KBM-7 (cell line): ENCODE measurements at regions not wholly inside any gene's neighbourhood (a gene's known extent, or its start where the extent isn't known, plus 50 kb on each side); places are given as distances from the start of the nearest gene placed in this dataset.

Experiments
- DNase-seq: peaks from one replicate; pipeline ENCODE4 v3.0.0-alpha.2; 2015
- in situ Hi-C: fragments of 300-500 bp; cut with MboI; formaldehyde crosslinking; loops from 2 replicates; pipeline ENCODE4 v1.14.3; 2020; ENCODE audit warnings: low sequenced_read_pairs, low pct_unique_long_range_greater_than_20kb, mixed read lengths

DNA sequence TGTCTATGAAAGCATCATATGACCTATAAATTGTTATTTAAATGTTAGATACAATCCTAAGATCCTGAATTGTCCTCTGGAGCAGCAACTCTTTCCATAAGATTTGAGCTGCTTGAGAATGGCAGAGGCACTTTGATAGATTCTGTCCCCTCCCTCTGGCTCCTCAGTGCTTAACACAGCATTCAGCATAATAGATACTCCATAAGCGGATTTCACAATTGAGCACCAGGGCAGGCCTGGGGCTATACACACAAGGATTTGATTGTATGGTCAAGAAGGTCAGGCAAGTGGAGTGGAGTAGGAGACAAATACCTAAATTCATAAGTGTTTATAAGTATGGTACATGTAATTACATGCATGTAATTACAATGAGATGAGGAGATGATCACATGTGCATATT lies 96.3 kb downstream of the FOXD1 start:
- no peak for DNase-seq
- in situ Hi-C loops = no loop called here

GRCh38 chr5:73351593-73351992 lies 97.0 kb downstream of the FOXD1 start:
- DNase-seq = no peak
- in situ Hi-C loops = no loop called here

DNA sequence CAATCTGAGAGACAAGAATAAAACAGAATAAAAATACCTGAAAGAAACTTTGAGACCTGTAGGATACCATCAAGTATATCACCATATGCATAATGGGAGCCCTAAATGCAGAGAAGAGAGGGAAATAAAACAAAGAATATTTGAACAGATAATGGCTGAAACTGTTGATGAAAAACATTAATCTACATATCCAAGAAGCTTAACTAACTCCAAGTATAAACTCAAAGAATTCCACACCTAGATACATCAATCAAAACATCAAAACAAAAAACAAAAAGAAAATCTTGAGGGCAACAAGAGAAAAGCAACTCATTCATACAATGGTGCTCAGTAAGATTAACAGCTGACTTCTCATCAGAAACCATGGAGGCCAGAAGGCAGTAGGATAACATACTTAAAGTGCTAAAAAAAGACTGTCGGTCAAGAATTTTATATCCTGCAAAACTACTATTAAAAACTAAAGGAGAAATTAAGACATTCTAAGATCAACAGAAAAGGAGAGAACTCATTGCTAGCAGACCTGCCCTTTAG lies 101.6 kb downstream of the FOXD1 start:
- in situ Hi-C loops = no loop called here
- DNase-seq = no peak

GRCh38 chr5:73344835-73345234 lies 103.7 kb downstream of the FOXD1 start:
- DNase-seq = no peak
- in situ Hi-C loops = no loop called here

GRCh38 chr5:73339711-73340110 lies 108.9 kb downstream of the FOXD1 start:
- in situ Hi-C loops = no loop called here
- DNase-seq = no peak

- no peak for DNase-seq
- in situ Hi-C loops = no loop called here
Observed at GRCh38 chr5:73339051-73339575, 109.5 kb downstream of the FOXD1 start.

DNA sequence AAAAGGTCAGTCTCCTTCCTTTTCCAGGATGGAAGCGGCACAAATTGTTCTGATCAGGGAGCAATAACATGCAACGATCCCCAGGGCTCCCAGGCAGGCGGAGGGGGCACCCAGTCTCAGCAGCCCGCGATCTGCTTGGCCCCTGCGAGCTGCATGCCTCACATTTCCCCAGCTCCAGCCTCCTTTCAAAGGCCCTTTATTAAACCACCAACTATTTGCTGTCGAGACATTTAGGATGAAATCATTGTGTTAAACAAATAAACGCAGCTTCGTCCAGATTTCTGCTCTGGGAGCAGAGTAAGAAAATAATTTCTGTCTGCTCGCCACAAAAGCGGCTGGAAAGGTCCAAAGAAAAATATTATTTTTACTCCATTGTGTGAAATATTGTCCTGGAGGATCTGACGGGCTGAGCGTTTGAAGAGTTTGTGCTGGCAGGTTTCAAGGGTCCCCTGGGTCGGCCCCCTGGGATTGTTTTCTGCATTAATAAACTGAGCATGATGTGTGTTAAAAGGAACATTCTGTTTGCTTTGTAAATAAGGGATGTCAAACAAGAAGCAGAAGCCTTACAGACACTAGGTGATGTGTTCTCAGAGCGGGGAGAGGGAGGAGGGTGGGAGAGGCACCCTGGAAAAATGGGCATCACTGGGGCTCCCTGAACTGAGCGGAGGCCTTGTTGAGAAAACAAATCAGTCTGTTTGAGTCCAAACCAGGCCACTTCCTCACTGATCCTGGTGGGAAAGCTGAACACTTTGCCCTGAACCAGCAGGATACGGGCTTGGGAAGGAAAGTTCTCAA lies 110.1 kb downstream of the FOXD1 start:
- in situ Hi-C loops = no loop called here
- DNase-seq = no peak

GRCh38 chr5:73337586-73338255 lies 110.9 kb downstream of the FOXD1 start:
- in situ Hi-C loops = no loop called here
- no peak for DNase-seq

GRCh38 chr5:73336366-73336765 lies 112.2 kb downstream of the FOXD1 start:
- in situ Hi-C loops = no loop called here
- DNase-seq = no peak

DNA sequence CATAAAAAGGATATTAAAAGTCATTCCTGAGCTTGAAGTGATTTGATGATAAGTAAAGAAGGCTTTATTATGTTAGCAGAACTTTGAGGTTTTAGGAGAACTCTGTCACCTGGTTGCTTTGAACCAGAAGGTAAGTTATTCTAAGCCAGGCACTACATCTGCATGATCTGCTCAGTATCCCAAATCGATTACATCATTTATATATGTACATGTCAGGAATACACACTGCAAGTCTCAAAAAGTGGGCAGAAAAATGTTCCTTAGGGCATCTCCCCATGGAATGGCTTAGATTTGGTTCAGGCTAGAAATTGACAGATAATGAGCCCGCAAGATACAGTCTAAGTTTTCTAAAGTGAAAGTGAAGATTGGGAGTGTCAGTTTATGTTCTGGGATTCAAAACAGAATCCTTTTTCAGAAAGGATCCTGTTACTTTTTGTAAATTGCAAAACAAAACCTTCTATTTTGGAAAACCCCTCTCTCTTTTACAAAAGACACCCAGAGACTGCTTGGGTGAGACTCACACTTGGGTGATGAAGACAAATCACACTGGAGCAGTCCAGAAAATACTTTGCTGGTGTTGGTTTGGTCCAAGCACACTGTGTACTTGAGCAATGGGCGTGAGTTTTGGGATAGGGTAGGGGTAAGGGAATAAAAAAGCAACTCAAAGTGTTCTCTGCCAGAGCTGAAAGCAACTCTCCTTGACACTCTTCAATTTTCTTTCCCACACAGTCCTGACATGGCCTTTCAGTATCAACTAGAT lies 114.5 kb downstream of the FOXD1 start:
- no peak for DNase-seq
- in situ Hi-C loops = no loop called here

DNA sequence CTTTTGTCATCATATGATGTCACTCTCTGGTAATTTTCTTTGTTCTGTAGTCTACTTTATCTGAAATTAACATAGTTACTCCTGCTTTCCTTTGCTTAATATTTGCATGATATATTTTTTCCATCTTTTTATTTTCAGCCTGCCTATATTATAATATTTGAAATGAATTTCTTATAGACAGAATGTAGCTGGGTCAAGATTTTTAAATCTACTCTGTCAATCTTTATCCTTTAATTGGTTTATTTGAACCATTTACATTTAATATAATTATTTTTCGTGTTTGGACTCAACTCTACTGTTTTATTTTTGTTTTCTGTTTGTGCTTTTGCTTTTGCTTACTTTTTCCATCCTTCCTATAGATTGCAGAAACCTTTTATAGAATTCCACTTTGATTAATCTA lies 118.0 kb downstream of the FOXD1 start:
- DNase-seq = no peak
- in situ Hi-C loops = no loop called here

GRCh38 chr5:73328640-73329039 lies 119.9 kb downstream of the FOXD1 start:
- no peak for DNase-seq
- in situ Hi-C loops = no loop called here

DNA sequence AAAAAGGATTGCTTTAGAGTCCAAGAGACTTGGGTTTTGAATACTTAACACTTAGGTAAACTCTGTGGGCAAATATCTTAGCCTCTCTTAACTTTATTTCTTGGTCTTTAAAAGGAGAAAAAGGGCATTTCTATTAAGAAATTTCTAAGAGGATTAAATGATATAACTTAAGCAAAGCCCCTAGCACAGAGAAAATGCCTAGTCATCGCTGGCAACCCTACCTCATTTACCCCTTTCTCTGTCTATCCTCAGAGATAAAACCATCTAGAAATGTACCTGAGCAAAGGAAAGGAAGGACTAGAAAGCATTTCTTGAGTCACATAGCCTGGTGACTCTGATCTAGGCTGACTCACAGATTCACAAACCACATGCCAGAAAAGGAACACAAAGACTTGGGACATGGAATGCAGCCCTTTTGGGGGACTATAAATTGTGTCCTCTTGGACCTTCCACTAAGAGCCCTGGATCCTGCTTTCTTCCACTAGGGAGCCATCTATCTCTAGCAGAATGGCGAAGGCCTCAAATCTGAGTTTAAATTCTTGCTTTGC lies 120.6 kb downstream of the FOXD1 start:
- DNase-seq = no peak
- in situ Hi-C loops = no loop called here

GRCh38 chr5:73325546-73325945 lies 123.0 kb downstream of the FOXD1 start:
- in situ Hi-C loops = no loop called here

GRCh38 chr5:73323466-73323865 lies 125.1 kb downstream of the FOXD1 start:
- DNase-seq = no peak
- in situ Hi-C loops = no loop called here

More at GRCh38 chr5:73325546-73325945, 123.0 kb downstream of the FOXD1 start:
- no peak for DNase-seq

GRCh38 chr5:73322437-73323076 lies 126.0 kb downstream of the FOXD1 start:
- in situ Hi-C loops = no loop called here
- DNase-seq = no peak

DNA sequence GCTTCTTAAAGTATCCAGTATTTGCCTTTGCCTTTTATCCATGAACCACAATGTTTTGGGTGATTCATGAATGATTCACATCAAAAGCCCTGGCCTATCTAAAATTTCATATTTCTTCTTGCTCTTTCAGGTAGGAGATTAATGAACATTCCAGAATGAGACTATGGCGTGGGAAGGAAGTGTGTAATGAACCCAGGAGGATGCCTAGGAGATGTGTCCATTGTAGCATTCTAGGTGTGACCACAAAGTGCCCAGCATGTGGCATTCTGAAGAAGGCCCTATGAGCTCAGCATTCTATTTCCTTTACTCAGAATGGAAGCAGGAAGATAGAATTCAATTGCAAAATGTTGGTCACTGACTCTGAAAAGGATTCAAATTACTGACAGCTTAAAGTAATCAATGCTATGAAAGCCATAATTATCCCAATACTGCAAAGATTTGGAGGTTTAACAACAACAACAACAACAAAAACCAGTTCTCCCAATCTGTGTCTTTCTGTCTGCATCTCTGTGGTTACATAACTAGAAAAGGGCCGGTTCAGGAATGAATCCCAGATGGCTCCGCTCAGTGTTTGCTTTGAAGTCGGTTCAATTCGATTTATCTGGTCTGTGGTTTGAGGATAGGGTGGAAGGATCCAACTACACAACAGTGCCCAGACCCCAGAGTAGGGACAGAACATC lies 126.7 kb downstream of the FOXD1 start:
- in situ Hi-C loops = no loop called here
- no peak for DNase-seq

GRCh38 chr5:73319036-73319435 lies 129.5 kb downstream of the FOXD1 start:
- in situ Hi-C loops = no loop called here
- no peak for DNase-seq
